DMS153 treated with DMSO at 0.1 percent for 48 hours (cell line): ENCODE measurements at regions not wholly inside any gene's neighbourhood (a gene's known extent, or its start where the extent isn't known, plus 50 kb on each side); places are given as distances from the start of the nearest gene placed in this dataset.
"Not testable (repeated sequence)": the region's sequence is repeated elsewhere in the genome, so short reads cannot be mapped to it uniquely, and the experiment has no call there.

Experiments
- DNase-seq: peaks from one replicate; lab custom pipeline; 2025; ENCODE audit not compliant: unreplicated experiment; lab: John Stamatoyannopoulos, UW

- DNase-seq: no peak
Measured at GRCh38 chr4:18439311-18439710, 417.8 kb upstream of the LCORL start.

DNA sequence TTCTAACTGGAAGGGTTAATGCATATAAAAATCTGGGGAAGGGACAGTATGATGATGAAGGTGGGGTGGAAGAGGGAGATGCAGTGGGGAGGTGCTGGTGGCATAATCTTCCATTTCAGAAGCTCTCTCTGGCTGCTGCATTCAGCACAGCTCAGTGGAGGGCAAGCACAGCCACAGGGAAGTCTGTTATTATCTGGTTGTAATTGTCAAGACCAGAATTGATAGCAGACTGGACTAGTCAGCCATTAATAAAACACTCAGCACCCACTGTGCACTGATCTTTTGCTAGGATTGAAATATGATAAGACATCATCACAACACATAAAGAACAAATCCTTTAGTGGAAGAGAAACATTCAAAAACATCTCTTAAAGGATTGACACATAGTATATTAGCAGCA is 414.2 kb upstream of the LCORL start:
- no peak for DNase-seq

- DNase-seq: no peak
Measured at GRCh38 chr4:18422685-18423084, 401.1 kb upstream of the LCORL start.

- no peak for DNase-seq
Measured at GRCh38 chr4:18421519-18421918, 400.0 kb upstream of the LCORL start.

DNA sequence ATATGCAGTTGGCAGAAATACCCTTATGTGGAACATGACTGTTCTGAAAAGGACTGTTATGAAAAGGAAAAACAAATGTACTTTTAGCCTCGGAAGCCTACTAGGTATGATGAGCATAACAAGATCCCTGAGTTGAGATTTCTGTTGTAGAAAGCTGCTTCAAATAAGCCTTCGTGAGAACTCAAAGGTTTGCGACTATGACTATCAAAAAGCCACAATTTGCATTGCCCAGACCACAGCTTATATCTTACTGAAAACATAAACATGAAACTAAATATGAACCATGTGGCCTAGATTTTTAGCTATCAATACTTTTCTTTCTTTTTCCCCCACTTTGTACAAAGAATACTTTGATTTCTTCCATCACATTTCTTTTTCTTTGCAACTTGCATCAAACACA is 398.2 kb upstream of the LCORL start:
- no peak for DNase-seq

DNA sequence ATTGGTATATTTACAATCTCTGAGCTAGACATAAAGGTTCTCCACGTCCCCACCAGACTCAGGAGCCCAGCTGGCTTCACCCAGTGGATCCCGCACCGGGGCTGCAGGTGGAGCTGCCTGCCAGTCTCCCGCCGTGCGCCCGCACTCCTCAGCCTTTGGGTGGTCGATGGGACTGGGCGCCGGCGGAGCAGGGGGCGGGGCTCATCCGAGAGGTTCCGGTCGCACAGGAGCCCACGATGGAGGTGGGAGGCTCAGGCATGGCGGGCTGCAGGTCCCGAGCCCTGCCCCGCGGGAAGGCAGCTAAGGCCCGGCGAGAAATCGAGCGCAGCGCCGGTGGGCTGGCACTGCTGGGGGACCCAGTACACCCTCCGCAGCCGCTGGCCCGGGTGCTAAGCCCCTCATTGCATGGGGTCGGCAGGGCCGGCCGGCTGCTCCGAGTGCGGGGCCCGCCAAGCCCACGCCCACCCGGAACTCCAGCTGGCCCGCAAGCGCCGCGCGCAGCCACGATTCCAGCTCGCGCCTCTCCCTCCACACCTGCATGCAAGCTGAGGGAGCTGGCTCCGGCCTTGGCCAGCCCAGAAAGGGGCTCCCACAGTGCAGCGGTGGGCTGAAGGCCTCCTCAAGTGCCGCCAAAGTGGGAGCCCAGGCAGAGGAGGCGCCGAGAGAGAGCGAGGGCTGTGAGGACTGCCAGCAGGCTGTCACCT is 396.8 kb upstream of the LCORL start:
- DNase-seq: not testable (repeated sequence)

GRCh38 chr4:18417651-18418050 is 396.1 kb upstream of the LCORL start:
- not testable (repeated sequence) for DNase-seq

DNA sequence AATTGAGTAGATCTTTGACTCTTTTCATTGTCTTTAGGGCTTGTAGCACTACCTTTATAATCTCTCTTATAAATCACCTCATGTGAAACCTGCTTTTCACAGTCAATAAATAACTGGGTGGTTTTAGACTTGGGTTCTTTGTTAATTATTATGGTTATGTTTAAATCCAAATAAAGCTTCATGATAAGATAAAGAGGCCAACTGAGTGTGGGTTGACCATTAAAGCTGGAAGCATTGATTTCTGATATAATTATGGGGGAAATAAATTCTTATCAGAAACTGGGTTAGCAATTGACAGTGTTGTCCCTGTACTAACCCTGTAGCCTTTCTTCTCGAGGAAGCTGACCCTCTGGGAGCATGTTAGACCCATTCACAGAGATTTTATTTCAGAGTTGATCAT is 384.7 kb upstream of the LCORL start:
- no peak for DNase-seq

DNA sequence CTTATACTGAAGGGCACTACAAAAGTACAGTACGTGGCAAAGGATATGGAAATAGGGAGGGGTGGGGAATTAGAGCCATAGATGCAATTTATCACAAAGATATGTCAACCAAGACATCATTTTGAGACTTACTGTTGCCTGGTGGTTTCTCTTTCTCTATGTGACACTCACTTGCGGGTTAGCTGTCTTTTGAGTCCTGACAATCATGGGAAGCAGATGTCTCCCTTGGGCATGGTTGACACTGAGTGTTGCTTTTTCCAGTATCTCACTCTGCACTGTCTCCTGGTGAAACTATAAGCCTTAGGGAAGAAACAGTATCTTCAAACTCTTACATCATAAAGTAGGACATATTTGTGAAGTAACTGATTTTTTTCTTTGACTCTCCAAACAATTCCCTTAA is 383.5 kb upstream of the LCORL start:
- no peak for DNase-seq

DNA sequence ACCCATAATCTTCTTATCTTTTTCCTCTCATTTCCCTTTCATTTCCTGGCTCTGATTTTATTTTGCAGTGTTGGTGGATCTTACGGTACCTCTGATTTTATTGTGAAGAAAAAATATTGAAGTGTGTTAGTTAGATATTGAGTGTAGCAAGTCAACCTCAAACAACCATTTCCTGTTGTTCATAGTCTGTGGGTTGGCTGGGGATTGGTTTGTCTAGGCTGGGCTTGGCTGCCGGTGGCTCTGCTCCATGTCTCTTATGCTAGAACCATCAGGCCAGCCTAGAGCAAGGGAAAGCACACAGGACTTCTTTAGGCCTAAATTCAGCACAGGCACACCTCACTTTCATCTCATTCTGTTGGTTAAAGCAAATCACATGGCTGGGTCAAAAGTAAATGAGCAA is 383.1 kb upstream of the LCORL start:
- no peak for DNase-seq

DNA sequence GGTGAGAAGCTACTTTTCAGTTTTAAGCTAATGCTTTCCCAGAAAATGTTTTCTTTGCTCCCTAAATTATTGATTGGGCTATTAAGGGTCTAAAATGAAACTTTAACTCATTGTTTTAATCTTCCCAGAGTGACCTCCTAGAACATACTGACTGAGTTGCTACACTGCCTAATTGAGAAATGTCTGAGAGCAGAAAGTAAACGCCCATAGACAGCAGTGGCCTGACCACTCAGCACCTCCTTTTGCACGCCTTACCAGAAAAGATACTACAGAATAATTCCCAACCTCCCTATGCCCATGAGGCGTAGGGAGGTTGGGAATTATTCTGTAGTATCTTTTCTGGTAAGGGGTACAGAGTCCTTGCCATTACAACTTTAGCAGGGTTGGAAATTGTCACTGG is 381.8 kb upstream of the LCORL start:
- no peak for DNase-seq

DNA sequence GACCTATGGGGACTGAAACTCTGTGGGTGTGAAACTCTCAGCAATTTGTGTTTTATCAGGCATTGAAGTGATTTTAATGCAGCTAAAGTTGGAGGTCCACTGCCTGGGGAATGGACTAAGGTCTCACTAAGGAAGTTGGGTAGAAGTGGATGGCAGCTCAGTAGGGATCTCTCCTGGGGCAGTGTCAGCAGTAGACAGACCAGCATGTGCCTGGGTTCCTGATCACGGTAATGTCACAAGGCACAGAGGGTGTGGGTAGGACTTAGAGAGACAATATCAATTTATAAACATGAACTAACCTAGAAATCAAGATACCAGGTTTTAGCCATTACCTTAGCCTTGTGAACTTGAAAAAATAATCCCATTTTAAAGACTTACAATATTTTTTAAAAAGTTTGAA is 380.3 kb upstream of the LCORL start:
- no peak for DNase-seq

DNA sequence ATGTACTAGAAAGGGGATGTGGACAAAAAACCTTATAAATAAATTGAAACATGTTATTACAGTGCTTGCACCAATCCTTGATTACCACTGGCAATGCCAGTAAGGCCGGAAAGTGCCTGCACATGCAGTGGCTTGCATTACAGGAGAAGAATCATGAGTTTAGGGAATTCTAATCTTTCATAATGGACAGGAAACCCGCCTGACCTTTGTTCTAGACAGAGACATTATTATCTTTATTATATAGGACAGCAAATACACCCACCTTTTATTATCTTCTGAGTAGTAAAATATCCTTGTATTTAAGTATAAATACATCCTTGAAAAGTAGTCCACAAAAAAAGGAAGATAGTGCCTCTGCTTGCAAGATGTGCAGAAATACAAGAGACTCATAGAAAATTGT is 379.9 kb upstream of the LCORL start:
- no peak for DNase-seq

DNA sequence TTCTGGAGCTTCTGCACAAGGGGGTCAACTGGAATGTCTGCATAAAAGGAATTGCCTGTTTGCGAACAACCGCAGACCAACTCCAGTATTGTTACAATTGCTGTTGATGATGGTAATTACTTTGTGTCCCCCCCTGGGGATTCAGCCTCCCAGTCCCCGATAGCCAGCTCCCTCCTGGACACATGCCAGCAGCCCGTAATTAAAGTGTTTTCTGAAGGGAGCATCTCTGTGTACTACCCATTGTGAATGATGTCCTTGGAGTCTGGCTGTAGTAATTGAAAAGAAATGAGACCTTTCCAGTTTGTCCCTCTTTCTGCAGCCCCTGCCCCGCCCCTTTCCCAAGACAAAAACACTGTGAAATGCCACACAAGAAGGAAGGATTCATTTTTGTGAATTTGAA is 377.1 kb upstream of the LCORL start:
- no peak for DNase-seq

DNA sequence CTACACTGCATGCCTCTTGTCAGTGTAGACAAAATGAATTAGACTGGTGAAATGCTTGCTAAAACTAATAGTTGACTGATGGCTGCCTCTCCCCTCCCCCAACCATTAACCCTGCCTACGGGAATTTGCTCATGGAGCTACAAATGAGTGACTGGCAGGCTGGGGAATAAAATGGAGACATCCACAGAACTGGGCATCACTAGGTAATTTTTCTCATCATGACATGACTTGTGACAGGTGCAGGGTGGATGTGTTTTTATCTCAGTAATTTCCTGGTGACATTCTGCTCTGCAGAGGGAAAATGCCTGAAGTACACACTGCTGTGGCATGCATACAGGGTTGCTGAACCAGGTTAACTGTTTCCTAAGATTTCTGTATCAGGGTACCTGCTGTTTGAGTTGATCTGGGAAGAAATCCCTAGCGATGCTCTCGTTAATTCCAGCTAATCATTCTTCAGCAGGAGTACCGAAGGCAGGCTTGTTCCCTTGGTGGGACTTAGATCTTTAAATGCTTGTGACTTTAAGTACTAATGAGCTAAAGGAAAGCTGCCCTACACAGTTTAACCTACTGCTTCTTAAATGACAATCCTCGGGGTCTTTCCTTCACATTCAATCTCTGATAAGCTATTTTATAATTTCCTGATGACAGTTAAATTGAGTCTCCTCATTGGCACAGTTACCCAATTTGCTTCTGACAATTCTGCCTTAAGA is 376.3 kb upstream of the LCORL start:
- no peak for DNase-seq

- no peak for DNase-seq
Measured at GRCh38 chr4:18394656-18395055, 373.1 kb upstream of the LCORL start.

- DNase-seq: no peak
Measured at GRCh38 chr4:18391354-18391728, 369.8 kb upstream of the LCORL start.

GRCh38 chr4:18390655-18391353 is 369.2 kb upstream of the LCORL start:
- no peak for DNase-seq

- no peak for DNase-seq
Measured at GRCh38 chr4:18389115-18389514, 367.6 kb upstream of the LCORL start.

- DNase-seq: no peak
Measured at GRCh38 chr4:18388039-18388438, 366.5 kb upstream of the LCORL start.

GRCh38 chr4:18381186-18381585 is 359.6 kb upstream of the LCORL start:
- DNase-seq: no peak

DNA sequence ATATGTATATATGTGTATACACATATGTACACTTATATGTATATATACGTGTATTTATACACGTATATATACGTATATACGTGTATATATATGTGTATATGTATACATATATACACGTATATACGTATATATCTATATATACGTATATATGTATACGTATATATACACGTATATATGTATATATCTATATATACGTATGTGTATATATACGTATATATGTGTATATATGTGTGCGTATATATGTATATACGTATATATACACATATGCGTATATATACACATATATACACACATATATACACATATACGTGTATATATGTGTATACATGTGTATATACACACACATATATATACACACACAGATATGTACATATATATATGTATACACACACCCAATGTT is 348.0 kb upstream of the LCORL start:
- DNase-seq: no peak
